ENCODE measurements at regions not wholly inside any gene's neighbourhood (a gene's known extent, or its start where the extent isn't known, plus 50 kb on each side); places are given as distances from the start of the nearest gene placed in this dataset.

GRCh38 chr20:60851826-60852704 is 400.0 kb upstream of the CDH4 start:
- in situ Hi-C loops (cut with MboI; ENCODE audit: low sequenced_read_pairs), result no loop called here

- in situ Hi-C loops (cut with MboI; ENCODE audit: low sequenced_read_pairs), result no loop called here
Measured at GRCh38 chr20:60857708-60858107, 394.4 kb upstream of the CDH4 start.

GRCh38 chr20:60862601-60863000 is 389.5 kb upstream of the CDH4 start:
- in situ Hi-C loops (cut with MboI; ENCODE audit: low sequenced_read_pairs), result no loop called here

GRCh38 chr20:60863548-60863947 is 388.5 kb upstream of the CDH4 start:
- in situ Hi-C loops (cut with MboI; ENCODE audit: low sequenced_read_pairs), result no loop called here

- in situ Hi-C loops (cut with MboI; ENCODE audit: low sequenced_read_pairs), result no loop called here
Measured at GRCh38 chr20:60867589-60867988, 384.5 kb upstream of the CDH4 start.

- in situ Hi-C loops (cut with MboI; ENCODE audit: low sequenced_read_pairs), result no loop called here
Measured at GRCh38 chr20:60868316-60868891, 383.7 kb upstream of the CDH4 start.

GRCh38 chr20:60869087-60869486 is 383.0 kb upstream of the CDH4 start:
- in situ Hi-C loops (cut with MboI; ENCODE audit: low sequenced_read_pairs), result no loop called here

GRCh38 chr20:60869625-60870024 is 382.4 kb upstream of the CDH4 start:
- in situ Hi-C loops (cut with MboI; ENCODE audit: low sequenced_read_pairs), result no loop called here

- in situ Hi-C loops (cut with MboI; ENCODE audit: low sequenced_read_pairs), result no loop called here
Measured at GRCh38 chr20:60870040-60870439, 382.0 kb upstream of the CDH4 start.

- in situ Hi-C loops (cut with MboI; ENCODE audit: low sequenced_read_pairs), result no loop called here
Measured at GRCh38 chr20:60872224-60872623, 379.8 kb upstream of the CDH4 start.

GRCh38 chr20:60877071-60877857 is 374.8 kb upstream of the CDH4 start:
- in situ Hi-C loops (cut with MboI; ENCODE audit: low sequenced_read_pairs), result no loop called here

- in situ Hi-C loops (cut with MboI; ENCODE audit: low sequenced_read_pairs), result no loop called here
Measured at GRCh38 chr20:60882836-60883235, 369.2 kb upstream of the CDH4 start.

GRCh38 chr20:60883496-60883895 is 368.6 kb upstream of the CDH4 start:
- in situ Hi-C loops (cut with MboI; ENCODE audit: low sequenced_read_pairs), result no loop called here

- in situ Hi-C loops (cut with MboI; ENCODE audit: low sequenced_read_pairs), result no loop called here
Measured at GRCh38 chr20:60884277-60884676, 367.8 kb upstream of the CDH4 start.

- in situ Hi-C loops (cut with MboI; ENCODE audit: low sequenced_read_pairs), result no loop called here
Measured at GRCh38 chr20:60888771-60889170, 363.3 kb upstream of the CDH4 start.

- in situ Hi-C loops (cut with MboI; ENCODE audit: low sequenced_read_pairs), result no loop called here
Measured at GRCh38 chr20:60892095-60892813, 359.8 kb upstream of the CDH4 start.

GRCh38 chr20:60894091-60894490 is 358.0 kb upstream of the CDH4 start:
- in situ Hi-C loops (cut with MboI; ENCODE audit: low sequenced_read_pairs), result no loop called here

- in situ Hi-C loops (cut with MboI; ENCODE audit: low sequenced_read_pairs), result no loop called here
Measured at GRCh38 chr20:60895363-60896079, 356.5 kb upstream of the CDH4 start.

GRCh38 chr20:60897976-60898375 is 354.1 kb upstream of the CDH4 start:
- in situ Hi-C loops (cut with MboI; ENCODE audit: low sequenced_read_pairs), result no loop called here

- in situ Hi-C loops (cut with MboI; ENCODE audit: low sequenced_read_pairs), result no loop called here
Measured at GRCh38 chr20:60899320-60899719, 352.7 kb upstream of the CDH4 start.
